ENCODE measurements at regions not wholly inside any gene's neighbourhood (a gene's known extent, or its start where the extent isn't known, plus 50 kb on each side); places are given as distances from the start of the nearest gene placed in this dataset.

GRCh38 chr1:11391886-11392285 is 87.1 kb upstream of the DISP3 start:
- Histone ChIP-seq H3F3A (ENCODE audit: insufficient read depth) (no peaks in the 10 kb centered on the region), H3K9ac (ENCODE audit: low read length) (no peak overlapping the region), H3K79me2 (ENCODE audit: insufficient read depth, low read length) (no peaks in the 10 kb centered on the region), H4K20me1 (ENCODE audit: low read depth, low read length) (no peaks in the 10 kb centered on the region), H3K9me2 (replicated peaks; ENCODE audit: insufficient read depth, low read length) (no peaks in the 10 kb centered on the region), H3K4me2 (ENCODE audit: low read depth, low read length, poor library complexity, severe bottlenecking) (no peak overlapping the region), H2AFZ (ENCODE audit: low read depth, low read length, severe bottlenecking) (no peak overlapping the region), H3K4me3 (ENCODE audit: insufficient read depth, low read length, poor library complexity, severe bottlenecking) (no peak overlapping the region), H3K27me3 (ENCODE audit: low read length) (no peaks in the 10 kb centered on the region), H3K27ac (ENCODE audit: low read depth, low read length) (no peak overlapping the region), H3K9me3 (ENCODE audit: insufficient read depth, low read length) (no peaks in the 10 kb centered on the region), H3K36me3 (ENCODE audit: low read length) (no peaks in the 10 kb centered on the region)
- TF ChIP-seq EZH2phosphoT487 (conservative IDR thresholded peaks at IDR 0.05; ENCODE audit: low read length) (no peak), CTCF (IDR thresholded peaks at IDR 0.05; ENCODE audit: insufficient read depth, low read length, poor library complexity, severe bottlenecking) (no peak)

- Histone ChIP-seq H2AFZ (ENCODE audit: low read depth, low read length, severe bottlenecking) (no peak overlapping the region), H3K4me2 (ENCODE audit: low read depth, low read length, poor library complexity, severe bottlenecking) (no peak overlapping the region)
These were observed 84.2 kb upstream of the DISP3 start for GRCh38 chr1:11394592-11395245.

GRCh38 chr1:11395616-11396015 is 83.3 kb upstream of the DISP3 start:
- Histone ChIP-seq H3F3A (ENCODE audit: insufficient read depth) (no peaks in the 10 kb centered on the region), H3K27ac (ENCODE audit: low read depth, low read length) (no peak overlapping the region), H2AFZ (ENCODE audit: low read depth, low read length, severe bottlenecking) (no peak overlapping the region), H3K27me3 (ENCODE audit: low read length) (no peaks in the 10 kb centered on the region), H3K9me2 (replicated peaks; ENCODE audit: insufficient read depth, low read length) (no peaks in the 10 kb centered on the region), H3K4me2 (ENCODE audit: low read depth, low read length, poor library complexity, severe bottlenecking) (no peak overlapping the region), H3K4me3 (ENCODE audit: insufficient read depth, low read length, poor library complexity, severe bottlenecking) (no peak overlapping the region), H4K20me1 (ENCODE audit: low read depth, low read length) (no peaks in the 10 kb centered on the region), H3K9ac (ENCODE audit: low read length) (no peak overlapping the region), H3K79me2 (ENCODE audit: insufficient read depth, low read length) (no peaks in the 10 kb centered on the region), H3K9me3 (ENCODE audit: insufficient read depth, low read length) (no peaks in the 10 kb centered on the region), H3K36me3 (ENCODE audit: low read length) (no peaks in the 10 kb centered on the region)
- TF ChIP-seq CTCF (IDR thresholded peaks at IDR 0.05; ENCODE audit: insufficient read depth, low read length, poor library complexity, severe bottlenecking) (no peak), EZH2phosphoT487 (conservative IDR thresholded peaks at IDR 0.05; ENCODE audit: low read length) (no peak)

More at GRCh38 chr1:11394592-11395245, 84.2 kb upstream of the DISP3 start:
- Histone ChIP-seq H3K9me3 (ENCODE audit: insufficient read depth, low read length) (no peaks in the 10 kb centered on the region), H3K36me3 (ENCODE audit: low read length) (no peaks in the 10 kb centered on the region), H3F3A (ENCODE audit: insufficient read depth) (no peaks in the 10 kb centered on the region), H3K9me2 (replicated peaks; ENCODE audit: insufficient read depth, low read length) (no peaks in the 10 kb centered on the region), H3K27me3 (ENCODE audit: low read length) (no peaks in the 10 kb centered on the region), H3K9ac (ENCODE audit: low read length) (no peak overlapping the region), H4K20me1 (ENCODE audit: low read depth, low read length) (no peaks in the 10 kb centered on the region), H3K4me3 (ENCODE audit: insufficient read depth, low read length, poor library complexity, severe bottlenecking) (no peak overlapping the region), H3K27ac (ENCODE audit: low read depth, low read length) (no peak overlapping the region), H3K79me2 (ENCODE audit: insufficient read depth, low read length) (no peaks in the 10 kb centered on the region)
- TF ChIP-seq CTCF (IDR thresholded peaks at IDR 0.05; ENCODE audit: insufficient read depth, low read length, poor library complexity, severe bottlenecking) (no peak), EZH2phosphoT487 (conservative IDR thresholded peaks at IDR 0.05; ENCODE audit: low read length) (no peak)
